ENCODE measurements at regions not wholly inside any gene's neighbourhood (a gene's known extent, or its start where the extent isn't known, plus 50 kb on each side); places are given as distances from the start of the nearest gene placed in this dataset.

DNA sequence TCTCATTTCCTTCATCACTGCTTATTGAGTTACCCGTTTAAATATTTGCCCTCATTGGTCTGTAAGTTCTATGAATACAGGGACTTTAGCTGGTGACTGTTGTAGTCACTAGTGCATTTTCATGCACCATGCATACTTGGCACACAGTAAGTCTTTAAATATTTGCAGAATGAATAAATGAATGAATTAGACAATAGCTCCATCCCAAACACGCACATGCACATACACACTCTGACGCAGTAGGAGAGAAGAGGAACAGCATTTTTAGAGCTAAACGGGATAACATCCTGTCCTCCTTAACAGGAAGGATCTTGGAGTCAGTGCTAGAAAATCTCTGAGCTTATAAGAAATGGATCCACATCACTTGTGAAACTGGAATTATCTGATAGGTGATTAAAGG, 447.7 kb downstream of the KIF4B start:
- no peaks in the 10 kb centered on the region for H3K36me3 ChIP-seq (ENCODE audit: insufficient read depth, low read length)
- no peak for DNase-seq

DNA sequence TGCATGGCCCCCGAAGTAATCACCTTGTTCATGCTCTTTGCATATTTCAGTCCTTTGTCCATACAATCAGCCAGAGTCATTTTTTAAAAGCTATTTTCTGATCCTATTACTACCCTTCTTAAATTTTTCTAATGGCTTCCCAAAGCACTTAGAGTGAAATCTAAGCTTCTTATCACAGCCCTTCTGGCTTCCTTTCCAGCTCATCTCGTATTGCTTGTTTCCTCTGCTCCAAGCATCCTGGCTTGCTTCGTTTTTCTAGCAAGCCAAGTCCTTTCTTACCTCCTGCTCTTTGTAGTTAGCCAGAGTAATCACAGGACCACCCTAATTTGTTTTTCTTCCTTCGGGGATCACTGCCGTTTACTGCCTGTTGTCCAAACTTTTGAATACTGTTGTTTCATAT, 453.3 kb downstream of the KIF4B start:
- no peak for DNase-seq
- no peak for TF ChIP-seq EZH2 (IDR thresholded peaks at IDR 0.05; ENCODE audit: borderline replicate concordance, low read depth, low read length, severe bottlenecking)
- TF ChIP-seq, protein P1, sequence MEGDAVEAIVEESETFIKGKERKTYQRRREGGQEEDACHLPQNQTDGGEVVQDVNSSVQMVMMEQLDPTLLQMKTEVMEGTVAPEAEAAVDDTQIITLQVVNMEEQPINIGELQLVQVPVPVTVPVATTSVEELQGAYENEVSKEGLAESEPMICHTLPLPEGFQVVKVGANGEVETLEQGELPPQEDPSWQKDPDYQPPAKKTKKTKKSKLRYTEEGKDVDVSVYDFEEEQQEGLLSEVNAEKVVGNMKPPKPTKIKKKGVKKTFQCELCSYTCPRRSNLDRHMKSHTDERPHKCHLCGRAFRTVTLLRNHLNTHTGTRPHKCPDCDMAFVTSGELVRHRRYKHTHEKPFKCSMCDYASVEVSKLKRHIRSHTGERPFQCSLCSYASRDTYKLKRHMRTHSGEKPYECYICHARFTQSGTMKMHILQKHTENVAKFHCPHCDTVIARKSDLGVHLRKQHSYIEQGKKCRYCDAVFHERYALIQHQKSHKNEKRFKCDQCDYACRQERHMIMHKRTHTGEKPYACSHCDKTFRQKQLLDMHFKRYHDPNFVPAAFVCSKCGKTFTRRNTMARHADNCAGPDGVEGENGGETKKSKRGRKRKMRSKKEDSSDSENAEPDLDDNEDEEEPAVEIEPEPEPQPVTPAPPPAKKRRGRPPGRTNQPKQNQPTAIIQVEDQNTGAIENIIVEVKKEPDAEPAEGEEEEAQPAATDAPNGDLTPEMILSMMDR (IDR thresholded peaks at IDR 0.05; ENCODE audit: borderline replicate concordance, extremely low read depth, low read length, poor library complexity, severe bottlenecking): no peak

More for the DNA sequence above, 447.7 kb downstream of the KIF4B start:
- H3K4me1 ChIP-seq (ENCODE audit: insufficient read depth, low read length): no peaks in the 10 kb centered on the region
- no peak overlapping the region for H2AFZ ChIP-seq (ENCODE audit: low read depth, low read length)
- no peaks in the 10 kb centered on the region for H3K27me3 ChIP-seq (ENCODE audit: insufficient read depth, low read length, poor library complexity)
- H3K9me3 ChIP-seq (ENCODE audit: insufficient read depth, low read length, severe bottlenecking): no peaks in the 10 kb centered on the region
- no peak for TF ChIP-seq EZH2 (IDR thresholded peaks at IDR 0.05; ENCODE audit: borderline replicate concordance, low read depth, low read length, severe bottlenecking)
- TF ChIP-seq, protein P1 (IDR thresholded peaks at IDR 0.05; ENCODE audit: borderline replicate concordance, extremely low read depth, low read length, poor library complexity, severe bottlenecking): no peak
- no peak for ATAC-seq (ENCODE audit: insufficient read depth, low read depth)
- H3K27ac ChIP-seq (ENCODE audit: low read length): no peak overlapping the region
- H3K4me3 ChIP-seq (ENCODE audit: low read depth in 1 of 2, low read length in 2 of 2): no peak overlapping the region
- H3K4me2 ChIP-seq (ENCODE audit: insufficient read depth, low read length): no peak overlapping the region
- H3K79me2 ChIP-seq (ENCODE audit: insufficient read depth, low read length): no peaks in the 10 kb centered on the region
- H3K9ac ChIP-seq (ENCODE audit: low read depth, low read length): no peak overlapping the region
- no peaks in the 10 kb centered on the region for H4K20me1 ChIP-seq (ENCODE audit: insufficient read depth, low read length)

DNA sequence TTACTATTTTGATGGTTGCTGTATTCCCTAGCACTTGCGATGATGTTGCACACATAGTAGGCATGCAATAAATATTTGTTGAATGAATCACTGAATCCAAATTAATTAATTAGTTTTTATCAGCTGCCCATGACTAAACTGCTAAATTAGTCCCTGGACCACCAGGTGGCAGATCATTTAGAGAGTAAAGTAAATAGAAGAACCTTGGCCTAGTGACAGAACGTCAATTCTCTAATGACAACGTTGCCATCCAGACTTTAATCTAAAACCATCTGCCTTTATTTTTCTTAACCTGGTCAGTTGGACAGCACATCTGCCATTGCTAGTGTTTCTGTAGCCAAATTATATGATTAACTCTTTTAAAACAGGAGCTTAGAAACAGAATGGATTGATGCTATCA, 457.5 kb downstream of the KIF4B start:
- TF ChIP-seq, protein P1 (IDR thresholded peaks at IDR 0.05; ENCODE audit: borderline replicate concordance, extremely low read depth, low read length, poor library complexity, severe bottlenecking): no peak
- no peak for TF ChIP-seq EZH2 (IDR thresholded peaks at IDR 0.05; ENCODE audit: borderline replicate concordance, low read depth, low read length, severe bottlenecking)
- DNase-seq (no peak), ATAC-seq (ENCODE audit: insufficient read depth, low read depth) (no peak)
- Histone ChIP-seq H3K79me2 (ENCODE audit: insufficient read depth, low read length) (no peaks in the 10 kb centered on the region), H3K9me3 (ENCODE audit: insufficient read depth, low read length, severe bottlenecking) (no peaks in the 10 kb centered on the region), H3K4me3 (ENCODE audit: low read depth in 1 of 2, low read length in 2 of 2) (no peak overlapping the region), H3K27ac (ENCODE audit: low read length) (no peak overlapping the region), H3K9ac (ENCODE audit: low read depth, low read length) (no peak overlapping the region), H3K36me3 (ENCODE audit: insufficient read depth, low read length) (no peaks in the 10 kb centered on the region), H3K4me1 (ENCODE audit: insufficient read depth, low read length) (no peaks in the 10 kb centered on the region), H3K27me3 (ENCODE audit: insufficient read depth, low read length, poor library complexity) (no peaks in the 10 kb centered on the region), H3K4me2 (ENCODE audit: insufficient read depth, low read length) (no peak overlapping the region), H2AFZ (ENCODE audit: low read depth, low read length) (no peak overlapping the region), H4K20me1 (ENCODE audit: insufficient read depth, low read length) (no peaks in the 10 kb centered on the region)

More for the DNA sequence above, 453.3 kb downstream of the KIF4B start:
- Histone ChIP-seq H3K4me1 (ENCODE audit: insufficient read depth, low read length) (no peaks in the 10 kb centered on the region), H3K36me3 (ENCODE audit: insufficient read depth, low read length) (no peaks in the 10 kb centered on the region), H3K79me2 (ENCODE audit: insufficient read depth, low read length) (no peaks in the 10 kb centered on the region), H3K4me3 (ENCODE audit: low read depth in 1 of 2, low read length in 2 of 2) (no peak overlapping the region), H2AFZ (ENCODE audit: low read depth, low read length) (no peak overlapping the region), H3K27ac (ENCODE audit: low read length) (no peak overlapping the region), H4K20me1 (ENCODE audit: insufficient read depth, low read length) (no peaks in the 10 kb centered on the region), H3K4me2 (ENCODE audit: insufficient read depth, low read length) (no peak overlapping the region), H3K27me3 (ENCODE audit: insufficient read depth, low read length, poor library complexity) (no peaks in the 10 kb centered on the region), H3K9me3 (ENCODE audit: insufficient read depth, low read length, severe bottlenecking) (no peaks in the 10 kb centered on the region), H3K9ac (ENCODE audit: low read depth, low read length) (no peak overlapping the region)
- ATAC-seq (ENCODE audit: insufficient read depth, low read depth): no peak

DNA sequence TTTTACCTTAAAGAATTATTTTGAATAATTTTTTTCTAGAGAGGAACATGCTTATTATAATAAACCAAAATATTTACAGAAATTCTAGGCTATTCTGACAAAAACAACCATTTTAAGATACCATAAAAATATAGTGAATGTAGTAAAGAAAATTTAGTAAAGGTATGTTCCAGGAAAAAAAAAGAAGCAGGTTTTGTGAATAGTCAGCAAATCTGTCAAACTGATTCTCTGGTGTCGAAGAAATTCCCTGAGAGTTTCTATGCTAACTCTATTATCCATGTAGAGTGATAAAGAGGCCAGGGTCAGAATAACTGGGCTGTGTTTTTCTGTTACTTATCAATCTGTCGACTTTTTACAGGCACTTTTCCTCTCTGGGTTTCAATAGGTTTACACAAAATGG, 459.2 kb downstream of the KIF4B start:
- H3K36me3 ChIP-seq (ENCODE audit: insufficient read depth, low read length): no peaks in the 10 kb centered on the region
- no peaks in the 10 kb centered on the region for H3K27me3 ChIP-seq (ENCODE audit: insufficient read depth, low read length, poor library complexity)
- no peaks in the 10 kb centered on the region for H4K20me1 ChIP-seq (ENCODE audit: insufficient read depth, low read length)
- no peak overlapping the region for H3K9ac ChIP-seq (ENCODE audit: low read depth, low read length)
- H3K4me3 ChIP-seq (ENCODE audit: low read depth in 1 of 2, low read length in 2 of 2): no peak overlapping the region
- no peaks in the 10 kb centered on the region for H3K4me1 ChIP-seq (ENCODE audit: insufficient read depth, low read length)
- ATAC-seq (ENCODE audit: insufficient read depth, low read depth) (no peak), DNase-seq (no peak)
- H3K27ac ChIP-seq (ENCODE audit: low read length): no peak overlapping the region
- H3K9me3 ChIP-seq (ENCODE audit: insufficient read depth, low read length, severe bottlenecking): no peaks in the 10 kb centered on the region
- TF ChIP-seq, protein P1 (IDR thresholded peaks at IDR 0.05; ENCODE audit: borderline replicate concordance, extremely low read depth, low read length, poor library complexity, severe bottlenecking): no peak
- TF ChIP-seq EZH2 (IDR thresholded peaks at IDR 0.05; ENCODE audit: borderline replicate concordance, low read depth, low read length, severe bottlenecking): no peak
- no peaks in the 10 kb centered on the region for H3K79me2 ChIP-seq (ENCODE audit: insufficient read depth, low read length)
- no peak overlapping the region for H3K4me2 ChIP-seq (ENCODE audit: insufficient read depth, low read length)
- H2AFZ ChIP-seq (ENCODE audit: low read depth, low read length): no peak overlapping the region

Data from DND-41 (cell line).